ENCODE measurements at regions not wholly inside any gene's neighbourhood (a gene's known extent, or its start where the extent isn't known, plus 50 kb on each side); places are given as distances from the start of the nearest gene placed in this dataset.

GRCh38 chr3:10555263-10555662 is 49.9 kb upstream of the ATP2B2 start:
- TF ChIP-seq, protein P1, sequence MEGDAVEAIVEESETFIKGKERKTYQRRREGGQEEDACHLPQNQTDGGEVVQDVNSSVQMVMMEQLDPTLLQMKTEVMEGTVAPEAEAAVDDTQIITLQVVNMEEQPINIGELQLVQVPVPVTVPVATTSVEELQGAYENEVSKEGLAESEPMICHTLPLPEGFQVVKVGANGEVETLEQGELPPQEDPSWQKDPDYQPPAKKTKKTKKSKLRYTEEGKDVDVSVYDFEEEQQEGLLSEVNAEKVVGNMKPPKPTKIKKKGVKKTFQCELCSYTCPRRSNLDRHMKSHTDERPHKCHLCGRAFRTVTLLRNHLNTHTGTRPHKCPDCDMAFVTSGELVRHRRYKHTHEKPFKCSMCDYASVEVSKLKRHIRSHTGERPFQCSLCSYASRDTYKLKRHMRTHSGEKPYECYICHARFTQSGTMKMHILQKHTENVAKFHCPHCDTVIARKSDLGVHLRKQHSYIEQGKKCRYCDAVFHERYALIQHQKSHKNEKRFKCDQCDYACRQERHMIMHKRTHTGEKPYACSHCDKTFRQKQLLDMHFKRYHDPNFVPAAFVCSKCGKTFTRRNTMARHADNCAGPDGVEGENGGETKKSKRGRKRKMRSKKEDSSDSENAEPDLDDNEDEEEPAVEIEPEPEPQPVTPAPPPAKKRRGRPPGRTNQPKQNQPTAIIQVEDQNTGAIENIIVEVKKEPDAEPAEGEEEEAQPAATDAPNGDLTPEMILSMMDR (IDR thresholded peaks at IDR 0.05), result no peak
- TF ChIP-seq POLR2AphosphoS5 (IDR thresholded peaks at IDR 0.05; ENCODE audit: low read depth, low read length) (no peak), USF2 (IDR thresholded peaks at IDR 0.05; ENCODE audit: borderline replicate concordance, low read depth, low read length) (no peak), SIN3A (IDR thresholded peaks at IDR 0.05; ENCODE audit: borderline replicate concordance, low read depth, low read length) (no peak), FOXM1 (IDR thresholded peaks at IDR 0.05; ENCODE audit: low read depth) (no peak), TAF1 (IDR thresholded peaks at IDR 0.05; ENCODE audit: borderline replicate concordance, low read depth, low read length) (no peak), RAD21 (IDR thresholded peaks at IDR 0.05; ENCODE audit: low read length) (no peak), SMC3 (IDR thresholded peaks at IDR 0.05; ENCODE audit: low read depth, low read length) (no peak), FOXJ3 (CRISPR knock-in tag; IDR thresholded peaks at IDR 0.05) (no peak), ELF1 (IDR thresholded peaks at IDR 0.05) (no peak), FOSL2 (IDR thresholded peaks at IDR 0.05; ENCODE audit: borderline replicate concordance, low read depth) (no peak), CHD2 (IDR thresholded peaks at IDR 0.05; ENCODE audit: low read length, partially characterized antibody) (no peak), EZH2phosphoT487 (IDR thresholded peaks at IDR 0.05; ENCODE audit: borderline replicate concordance, low read depth) (no peak)
